CD4-positive, alpha-beta T cell treated with Interleukin-17A for 1 hour (primary cell): ENCODE measurements at regions not wholly inside any gene's neighbourhood (a gene's known extent, or its start where the extent isn't known, plus 50 kb on each side); places are given as distances from the start of the nearest gene placed in this dataset.
"Not testable (repeated sequence)": the region's sequence is repeated elsewhere in the genome, so short reads cannot be mapped to it uniquely, and the experiment has no call there.

Source experiments
- DNase-seq: peaks from one replicate; pipeline ENCODE4 v3.0.0-alpha.2; 2020

GRCh38 chr6:137970368-137970767, 103.3 kb downstream of the TNFAIP3 start:
- DNase-seq, result no peak

DNA sequence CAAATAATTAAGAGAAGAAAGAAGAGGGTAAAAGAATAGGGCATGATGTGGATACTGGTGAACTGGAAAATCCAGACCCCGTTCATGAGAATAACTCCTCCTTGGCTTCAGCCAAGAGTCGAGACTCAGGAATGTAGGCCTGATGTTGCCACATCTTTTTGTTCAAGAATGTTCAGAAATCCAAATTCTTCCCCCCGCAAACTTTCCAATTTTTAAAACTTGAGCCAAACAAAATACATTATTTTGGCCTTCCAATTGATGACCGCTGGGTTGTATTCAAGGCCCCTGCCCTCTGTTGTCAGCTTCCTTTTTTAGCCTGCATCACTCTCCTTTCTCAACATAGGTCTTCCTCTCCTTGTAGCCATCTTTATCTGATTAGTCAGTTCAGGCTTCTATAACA, 106.1 kb downstream of the TNFAIP3 start:
- DNase-seq, result no peak

- DNase-seq, result peak; percentile 75
Measured at GRCh38 chr6:137975188-137975940, 108.3 kb downstream of the TNFAIP3 start.

- DNase-seq, result no peak
Measured at GRCh38 chr6:137976430-137976829, 109.4 kb downstream of the TNFAIP3 start.

GRCh38 chr6:137977206-137977605, 110.1 kb downstream of the TNFAIP3 start:
- DNase-seq, result no peak

- no peak for DNase-seq
Measured at GRCh38 chr6:137977814-137978213, 110.8 kb downstream of the TNFAIP3 start.

- DNase-seq, result no peak
Measured at GRCh38 chr6:137978252-137978896, 111.3 kb downstream of the TNFAIP3 start.

- not testable (repeated sequence) for DNase-seq
Measured at GRCh38 chr6:137979263-137979662, 112.2 kb downstream of the TNFAIP3 start.

DNA sequence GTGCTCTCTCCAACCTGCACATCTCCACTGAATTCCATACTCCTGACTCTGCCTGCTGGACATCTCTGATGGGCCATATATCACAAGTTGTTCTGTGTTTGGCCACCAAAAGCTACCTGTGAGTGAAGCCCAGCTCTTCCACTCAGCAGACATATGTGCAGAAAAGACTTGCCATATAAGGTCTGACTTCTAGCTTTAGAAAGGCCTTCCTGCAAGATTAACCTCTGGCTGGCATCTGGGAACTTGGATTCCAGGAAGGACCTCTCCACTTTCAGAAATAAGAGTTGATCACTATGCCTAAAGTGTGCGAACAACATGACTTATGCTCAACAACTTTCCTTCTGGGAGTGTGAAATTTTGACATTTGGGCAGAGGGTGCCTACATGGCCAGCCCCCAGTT, 113.7 kb downstream of the TNFAIP3 start:
- DNase-seq, result no peak

DNA sequence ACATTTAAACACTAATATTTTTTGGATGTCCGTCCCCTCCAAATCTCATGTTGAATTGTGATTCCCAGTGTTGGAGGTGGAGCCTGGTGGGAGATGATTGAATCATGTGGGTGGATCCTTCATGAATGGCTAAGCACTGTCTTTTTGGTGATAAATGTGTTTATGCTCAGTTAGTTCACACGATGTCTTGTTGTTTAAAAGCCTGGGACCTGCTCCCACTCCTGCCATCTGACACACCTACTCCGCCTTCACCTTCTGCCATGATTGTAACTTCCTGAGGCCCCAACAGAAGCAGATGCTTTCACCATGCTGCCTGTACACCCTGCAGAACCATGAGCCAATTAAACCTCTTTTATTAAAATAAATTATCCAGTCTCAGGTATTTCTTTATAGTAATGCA, 114.7 kb downstream of the TNFAIP3 start:
- no peak for DNase-seq

DNA sequence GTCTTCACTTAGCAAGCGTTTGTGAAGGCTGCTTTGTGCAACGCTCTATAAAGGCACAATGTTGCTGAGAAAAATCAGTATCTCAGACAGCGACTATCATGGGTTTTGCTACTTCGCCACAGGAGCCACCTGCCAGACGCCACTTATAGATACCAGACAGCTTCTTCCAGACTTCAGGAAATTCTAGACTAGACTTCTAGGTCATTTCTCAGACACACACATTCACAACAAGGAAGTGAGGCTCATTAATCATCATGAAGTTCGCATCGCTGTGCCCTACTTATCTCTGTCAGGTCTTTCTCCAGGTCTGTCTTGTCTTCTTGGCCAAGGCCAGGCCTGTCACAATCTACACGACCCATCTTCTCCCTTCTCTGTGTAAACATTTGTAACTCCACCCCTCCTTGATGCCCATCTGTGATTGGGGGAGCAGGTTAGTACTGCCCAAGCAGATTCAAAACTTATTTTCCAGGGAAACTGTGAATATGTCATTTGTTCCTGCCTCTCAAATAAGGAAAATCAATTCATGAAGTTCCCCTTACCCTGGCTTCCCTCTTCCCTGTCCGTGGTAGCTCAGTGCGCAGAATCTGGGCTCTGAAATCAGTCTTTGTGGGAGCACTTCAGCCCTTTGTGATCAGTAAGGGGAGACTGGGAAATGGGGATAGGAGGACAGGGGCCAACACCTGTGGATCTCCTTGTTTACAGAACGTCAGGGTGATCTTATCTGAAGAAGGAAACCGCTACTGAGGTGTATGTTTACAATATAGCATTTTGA, 115.5 kb downstream of the TNFAIP3 start:
- peak; percentile 52 for DNase-seq

DNA sequence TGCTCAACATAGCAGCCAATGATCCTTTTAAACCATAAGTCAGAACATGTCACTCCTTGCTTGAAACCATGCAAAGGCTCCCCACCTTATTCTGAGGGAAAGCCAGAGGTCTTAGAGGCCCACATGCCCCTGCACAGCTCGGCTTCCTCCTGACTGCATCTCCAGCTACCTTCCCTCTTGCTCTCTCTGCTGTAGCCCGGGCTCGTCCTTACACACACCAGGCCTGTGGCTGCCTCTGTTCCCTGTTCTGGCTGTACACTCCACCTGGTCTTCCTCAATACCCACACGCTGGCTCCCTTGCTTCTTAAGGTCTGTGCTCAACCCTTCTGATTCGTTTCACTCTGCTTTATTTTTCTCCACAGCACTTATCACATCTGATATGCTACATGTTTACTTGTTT, 116.2 kb downstream of the TNFAIP3 start:
- no peak for DNase-seq

DNA sequence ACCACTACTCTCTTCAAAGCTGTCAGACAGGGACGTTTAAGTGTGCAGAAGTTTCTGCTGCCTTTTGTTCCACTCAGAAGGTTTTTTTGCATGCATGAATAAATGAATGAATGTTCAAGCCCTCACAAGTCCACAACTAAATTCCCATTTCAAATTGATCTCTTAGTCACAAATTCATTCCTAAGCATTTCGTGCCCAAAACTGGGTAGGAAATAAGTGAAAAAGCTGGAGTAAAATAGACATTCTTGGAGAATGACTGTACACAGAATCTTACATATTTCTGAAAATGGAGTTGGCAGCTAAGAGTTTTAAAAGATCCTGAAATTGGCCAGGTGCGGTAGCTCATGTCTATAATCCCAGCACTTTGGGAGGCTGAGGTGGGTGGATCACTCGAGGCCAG, 117.6 kb downstream of the PERP start:
- no peak for DNase-seq

DNA sequence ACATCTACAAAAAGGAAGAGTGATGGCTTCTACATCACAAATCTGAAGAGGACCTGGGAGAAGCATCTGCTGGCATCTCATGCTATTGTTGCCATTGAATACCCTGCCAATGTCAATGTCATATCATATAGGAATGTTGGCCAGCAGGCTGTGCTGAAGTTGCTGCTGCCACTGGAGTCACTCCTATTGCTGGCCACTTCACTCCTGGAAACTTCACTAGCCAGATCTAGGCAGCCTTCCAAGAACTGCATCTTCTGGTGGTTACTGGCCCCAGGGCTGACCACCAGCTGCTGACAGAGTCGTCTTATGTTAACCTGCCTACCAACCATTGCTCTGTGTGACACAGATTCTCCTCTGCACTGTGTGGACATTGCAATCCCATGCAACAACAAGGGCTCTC, 111.8 kb downstream of the PERP start:
- no peak for DNase-seq

GRCh38 chr6:137998461-137999019, 108.7 kb downstream of the PERP start:
- no peak for DNase-seq

- DNase-seq, result no peak
Measured at GRCh38 chr6:137999815-138000214, 107.4 kb downstream of the PERP start.

DNA sequence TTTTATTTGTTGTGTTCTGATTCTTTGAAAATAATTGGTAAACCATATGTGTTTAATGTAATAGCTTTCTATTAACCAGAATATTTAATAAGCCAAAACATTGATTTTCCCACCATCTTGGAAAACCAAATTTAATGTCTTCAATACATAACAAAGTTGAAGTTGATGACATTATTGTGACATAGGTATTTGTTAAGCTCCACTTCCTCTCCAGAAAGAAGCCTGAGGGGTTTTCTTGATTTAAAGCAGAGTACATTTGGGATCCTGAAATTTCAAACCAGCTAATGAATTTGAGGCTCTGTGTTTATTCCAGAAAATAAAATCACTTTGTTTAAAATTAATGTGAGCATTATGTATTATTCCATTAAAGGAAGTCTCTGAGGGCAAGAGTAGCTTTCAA, 106.3 kb downstream of the PERP start:
- DNase-seq, result no peak

DNA sequence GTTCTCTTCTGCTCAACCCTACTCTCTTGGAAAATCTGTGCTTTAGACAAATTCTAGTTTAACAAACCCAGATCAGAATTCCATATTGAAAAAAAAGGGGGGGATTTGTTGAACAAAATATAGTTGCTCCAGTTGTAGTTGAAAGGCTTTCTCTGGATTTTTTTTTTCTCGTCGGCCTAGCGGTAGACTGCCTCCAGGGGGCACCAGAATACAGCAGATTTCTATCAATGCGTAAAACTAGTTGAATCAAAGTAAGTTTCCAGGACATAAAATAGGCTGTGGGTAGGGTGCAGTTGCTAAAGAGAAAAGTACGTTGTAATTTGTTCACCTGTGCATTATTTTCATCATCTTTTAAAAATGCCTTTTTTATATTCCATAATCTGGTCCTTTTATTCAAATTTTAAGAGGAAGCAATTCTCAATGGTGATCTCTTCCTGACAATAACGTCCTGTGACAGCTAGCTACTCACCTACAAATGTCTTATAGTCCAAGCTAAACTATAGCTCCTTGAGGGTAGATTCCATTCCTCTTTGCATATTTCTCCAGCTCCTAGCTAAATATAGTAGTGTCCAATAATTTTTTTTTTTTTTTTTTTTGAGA, 105.4 kb downstream of the PERP start:
- DNase-seq, result peak; percentile 73

DNA sequence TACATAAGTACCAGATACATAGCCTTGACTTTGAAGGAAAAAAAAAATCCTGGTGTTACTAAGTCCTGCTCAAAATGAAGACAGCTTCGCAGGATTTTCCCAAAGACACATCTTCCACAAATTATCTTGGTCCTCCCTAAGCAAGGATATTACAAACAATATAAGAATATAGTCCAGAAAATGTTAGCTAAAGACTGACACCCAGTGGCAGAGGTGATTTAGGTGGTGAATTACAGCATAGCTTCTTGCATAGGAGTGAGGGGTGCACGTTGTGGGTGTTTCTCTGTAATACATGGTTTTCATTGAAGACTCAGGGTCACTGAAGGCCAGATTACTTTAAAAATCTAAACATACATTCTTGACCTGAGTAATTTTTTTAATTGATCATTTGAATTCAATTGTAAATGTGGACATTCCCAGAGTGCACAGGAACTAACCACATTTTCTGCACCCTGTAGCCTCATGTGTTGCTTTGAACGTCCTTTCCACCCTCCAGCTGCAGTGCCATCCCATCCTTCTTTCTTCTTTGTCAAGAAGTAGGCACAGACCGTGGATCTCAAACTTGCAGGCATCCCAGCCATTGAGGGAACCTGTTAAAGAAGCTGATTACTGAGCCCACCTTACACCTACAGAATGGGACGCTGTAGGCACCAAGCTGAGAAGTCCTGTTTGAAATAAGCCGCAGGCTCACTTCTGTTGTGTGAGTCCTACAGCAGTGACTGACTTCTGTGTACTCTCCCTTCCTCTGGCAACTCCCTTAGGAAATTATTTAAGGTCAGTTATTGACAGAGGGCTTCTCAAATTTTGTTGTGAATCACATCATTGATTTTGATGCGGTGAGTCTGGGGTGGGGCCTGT, 102.6 kb downstream of the PERP start:
- peak; percentile 49 for DNase-seq

- no peak for DNase-seq
Measured at GRCh38 chr6:138005846-138006245, 101.4 kb downstream of the PERP start.

DNA sequence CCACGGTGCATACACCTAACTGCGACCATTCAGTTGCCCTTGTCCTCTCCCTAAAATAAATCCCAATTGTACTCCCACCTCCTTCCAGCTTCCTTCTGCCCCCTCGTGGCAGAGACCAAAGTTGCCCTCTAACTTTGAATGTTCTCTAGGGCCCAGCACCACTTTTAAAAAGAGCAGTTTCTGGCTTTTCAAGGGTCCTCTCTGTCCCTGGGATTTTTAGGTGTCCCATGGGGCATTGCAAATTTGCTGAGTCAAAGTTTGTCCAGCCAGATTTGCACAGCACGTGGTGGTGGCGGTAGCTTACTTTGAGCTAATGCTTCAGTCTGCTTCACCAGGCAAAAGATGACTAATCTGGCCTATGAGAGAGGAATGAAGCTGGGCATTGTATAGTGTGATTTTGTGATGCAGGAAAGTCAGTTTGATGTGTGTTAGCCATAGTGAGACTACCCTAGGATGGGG, 100.2 kb downstream of the PERP start:
- peak; percentile 29 for DNase-seq

DNA sequence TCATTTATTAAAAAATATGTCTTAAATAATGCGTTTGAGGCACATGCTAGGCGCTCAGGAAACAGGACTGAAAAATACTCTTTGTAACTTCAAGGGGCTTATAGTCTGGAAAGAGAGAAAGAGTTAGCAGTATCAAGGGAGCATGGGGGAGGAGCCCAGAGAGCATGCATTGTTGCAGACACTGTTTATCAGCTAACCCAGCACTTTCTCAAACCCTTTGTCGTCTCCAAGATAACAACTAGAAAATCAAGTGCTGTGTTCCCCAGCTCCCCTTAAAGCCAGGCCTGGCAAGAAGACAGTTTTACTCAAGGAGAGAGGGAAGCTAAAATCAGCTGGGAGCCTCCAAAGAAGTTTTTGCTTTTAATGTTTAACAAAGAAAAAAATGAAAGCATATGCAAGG, 98.4 kb downstream of the PERP start:
- no peak for DNase-seq
